GM12878 (cell line): ENCODE measurements at regions not wholly inside any gene's neighbourhood (a gene's known extent, or its start where the extent isn't known, plus 50 kb on each side); places are given as distances from the start of the nearest gene placed in this dataset.
A peak's percentile ranks its signal among the peaks of the same experiment; 100 is the strongest.

Source experiments
- ATAC-seq: fragments of 200-7000 bp; cut with Tn5 transposase; 3 replicates; pipeline ENCODE4 v1.9.1; 2020; ENCODE audit warnings: mild to moderate bottlenecking, moderate library complexity
- BruUV-seq: library from RNA; stranded (reverse); fragments of 400-500 nt; replicated peaks from 2 replicates; lab custom pipeline; 2021; lab: Mats Ljungman, UMichigan
- CTCF ChIA-PET: fragments of 300-600 bp; sonication (Branson Sonifier 250); formaldehyde crosslinking; extraction: SDS; loops from one replicate; lab custom pipeline; 2021; ENCODE audit warnings: inconsistent platforms; lab: Yijun Ruan, JAX
- POLR2A ChIA-PET: fragments of 350-600 bp; formaldehyde crosslinking; extraction: SDS; loops from one replicate; lab custom pipeline; 2021; ENCODE audit warnings: inconsistent platforms; lab: Charles Lee
- RAD21 ChIA-PET: fragments of 300-600 bp; sonication (Branson Sonifier 250); formaldehyde crosslinking; loops from one replicate; lab custom pipeline; 2023; ENCODE audit warnings: antibody characterized with exemption; ENCODE audit not compliant: unreplicated experiment; lab: Charles Lee
- SMC1A ChIA-PET: fragments of 300-600 bp; sonication (Branson Sonifier 250); formaldehyde crosslinking; loops from one replicate; lab custom pipeline; 2023; ENCODE audit not compliant: unreplicated experiment, uncharacterized antibody; lab: Charles Lee
- DNase-seq: peaks from one replicate; pipeline ENCODE4 v3.0.0-alpha.2; 2011; ENCODE audit warnings: low read depth, low spot score
- FAIRE-seq: peaks from 3 replicates; lab custom pipeline; 2011; peaks lifted over from hg19 to GRCh38; lab: Jason Lieb, UNC
- H2AFZ ChIP-seq: 2 replicates; pipeline ENCODE4 v1.6.0; 2011; ENCODE audit warnings: low read depth, low read length, control low read depth; ENCODE audit not compliant: control insufficient read depth
- H3K27ac ChIP-seq: 2 replicates; pipeline ENCODE4 v1.5.1; 2011; ENCODE audit warnings: control low read depth; ENCODE audit not compliant: control insufficient read depth, insufficient read depth
- H3K27me3 ChIP-seq, 2 experiments: replicated peaks in 1 of 2; 2 replicates each; pipeline versions ENCODE4 v1.6.0 to v1.6.1; 2011; ENCODE audit warnings: low read length in 1 of 2; ENCODE audit not compliant: control insufficient read depth in 2 of 2, insufficient read depth in 2 of 2
- H3K36me3 ChIP-seq, 2 experiments: 2 replicates each; pipeline ENCODE4 v1.5.1; 2011; ENCODE audit warnings: low read length in 1 of 2; ENCODE audit not compliant: control insufficient read depth in 2 of 2, insufficient read depth in 2 of 2
- H3K4me1 ChIP-seq: 2 replicates; pipeline ENCODE4 v1.6.1; 2011; ENCODE audit warnings: mild to moderate bottlenecking, low read length, moderate library complexity, mixed read lengths; ENCODE audit not compliant: control insufficient read depth, insufficient read depth
- H3K4me2 ChIP-seq: 2 replicates; pipeline ENCODE4 v1.6.0; 2011; ENCODE audit warnings: control low read depth; ENCODE audit not compliant: control insufficient read depth, insufficient read depth
- H3K4me3 ChIP-seq: fragments of 200-600 bp; sonication (generic); 2 replicates; pipeline ENCODE4 v1.5.1; 2016
- H3K79me2 ChIP-seq: 2 replicates; pipeline ENCODE4 v1.6.0; 2011; ENCODE audit warnings: low read length; ENCODE audit not compliant: control insufficient read depth, insufficient read depth
- H3K9ac ChIP-seq: 2 replicates; pipeline ENCODE4 v1.8.0; 2011; ENCODE audit warnings: low read length, control low read depth, mixed read lengths; ENCODE audit not compliant: control insufficient read depth, insufficient read depth
- H3K9me3 ChIP-seq: replicated peaks from 3 replicates; pipeline ENCODE4 v1.5.1; 2011; ENCODE audit warnings: mild to moderate bottlenecking, low read length; ENCODE audit not compliant: control insufficient read depth, insufficient read depth
- H4K20me1 ChIP-seq: 2 replicates; pipeline ENCODE4 v1.6.0; 2011; ENCODE audit not compliant: control insufficient read depth, insufficient read depth
- CEBPB ChIP-seq, 2 experiments: fragments of 150-350 bp in 1 of 2; IDR thresholded peaks; 2 replicates each; pipeline ENCODE4 v1.6.1; 2012 to 2014; ENCODE audit warnings: low read depth in 2 of 2, low read length in 2 of 2, borderline replicate concordance in 1 of 2, inconsistent platforms in 1 of 2
- CUX1 ChIP-seq: IDR thresholded peaks from 2 replicates; pipeline ENCODE4 v1.6.1; 2012; ENCODE audit warnings: improper control_type of control experiment, low read depth, low read length; ENCODE audit not compliant: insufficient replicate concordance
- HDAC2 ChIP-seq: fragments of 200-600 bp; sonication (generic); IDR thresholded peaks from 2 replicates; pipeline ENCODE4 v1.6.1; 2017
- RBBP5 ChIP-seq: fragments of 200-600 bp; sonication (generic); conservative IDR thresholded peaks from 2 replicates; pipeline ENCODE4 v1.6.1; 2016
- RUNX3 ChIP-seq: IDR thresholded peaks from 2 replicates; pipeline ENCODE4 v1.6.1; 2012; ENCODE audit warnings: low read length, inconsistent platforms
- ZSCAN29 ChIP-seq: fragments of 450-650 bp; IDR thresholded peaks from 2 replicates; pipeline ENCODE4 v1.6.1; 2017; ENCODE audit warnings: mild to moderate bottlenecking, moderate library complexity
- WGBS: methylation state at CpG from one replicate; pipeline ENCODE4 v1.1.6; 2016; ENCODE audit warnings: low lambda C conversion rate; ENCODE audit not compliant: insufficient replicate concordance, insufficient coverage; ENCODE audit errors: missing lambda C conversion rate; 5-methylcytosine and 5-hydroxymethylcytosine counted together
- in situ Hi-C: fragments of 300-500 bp; cut with MboI; formaldehyde crosslinking; loops from 9 replicates; pipeline ENCODE4 v1.14.3; 2018; ENCODE audit warnings: mixed read lengths
- intact Hi-C: fragments of 100-400 bp; cut with micrococcal nuclease; formaldehyde crosslinking; loops from one replicate; pipeline ENCODE4 v1.14.2; 2022; ENCODE audit not compliant: unreplicated experiment

DNA sequence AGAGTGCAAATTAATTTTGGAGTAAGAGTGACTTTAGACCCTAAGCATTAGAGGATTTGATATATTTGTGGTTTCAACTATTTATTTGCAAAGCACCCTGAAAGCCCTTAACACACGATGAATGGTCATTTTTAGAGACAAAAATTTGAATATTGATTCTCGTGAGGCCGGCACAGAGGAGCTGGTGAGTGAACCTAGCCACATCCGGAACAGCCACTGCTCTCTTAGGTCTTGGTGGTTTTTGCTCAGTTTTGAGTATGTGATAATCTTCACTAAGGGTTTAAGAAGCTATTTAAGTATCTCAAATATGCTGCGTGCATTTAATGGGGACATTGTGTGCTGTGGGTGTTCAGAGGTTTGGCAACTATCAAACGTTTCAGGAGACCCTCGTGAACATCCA lies 204.8 kb downstream of the TSN start:
- no peaks in the 10 kb centered on the region for H3K36me3 ChIP-seq
- WGBS, result 12% methylated on average over 7 of the region's 7 CpGs
- no peak overlapping the region for H3K27ac ChIP-seq
- H3K4me2 ChIP-seq, result no peak overlapping the region
- intact Hi-C loops, result loop anchor here (10.0 kb wide), 1 partner anchor 425 kb away; the partner anchor contains the start of gene RNU4ATAC
- H3K9ac ChIP-seq, result no peak overlapping the region
- no peak for TF ChIP-seq ZSCAN29
- TF ChIP-seq RBBP5, result no peak
- peak; percentile 18 for TF ChIP-seq CUX1
- TF ChIP-seq HDAC2, result no peak
- TF ChIP-seq CEBPB (IDR thresholded peaks at IDR 0.05; ENCODE audit: borderline replicate concordance in 1 of 2, low read depth in 2 of 2, low read length in 2 of 2), result no peak
- peak; percentile 73 for TF ChIP-seq RUNX3
- SMC1A ChIA-PET, result interaction anchor here (2.4 kb wide), 1 partner anchor 13 kb away, joined by 13 read pairs; no protein-coding TSS in a partner anchor
- H3K79me2 ChIP-seq, result no peaks in the 10 kb centered on the region
- H3K9me3 ChIP-seq, result no peaks in the 10 kb centered on the region
- FAIRE-seq (no peak), DNase-seq (no peak), ATAC-seq (peak; percentile 78)
- H3K4me3 ChIP-seq, result no peak overlapping the region
- H2AFZ ChIP-seq, result no peak overlapping the region
- CTCF ChIA-PET, result interaction anchor here (1.0 to 2.0 kb wide), 3 partner anchors 9 to 59 kb away, joined by 3 to 10 read pairs (median 4); no protein-coding TSS in a partner anchor
- no peaks in the 10 kb centered on the region for H3K4me1 ChIP-seq
- RAD21 ChIA-PET, result interaction anchor here (1.1 kb wide), 1 partner anchor 9 kb away, joined by 4 read pairs; no protein-coding TSS in a partner anchor
- peaks cover 0 to 1% of the 10 kb centered on the region in 2 experiments; a peak in 2 of 4 replicates for H3K27me3 ChIP-seq
- in situ Hi-C loops, result no loop called here
- POLR2A ChIA-PET, result no interaction called here
- no TSS peak for BruUV-seq
- H4K20me1 ChIP-seq, result no peaks in the 10 kb centered on the region
